Body of pancreas (tissue), 4 donors: ENCODE measurements at regions not wholly inside any gene's neighbourhood (a gene's known extent, or its start where the extent isn't known, plus 50 kb on each side); places are given as distances from the start of the nearest gene placed in this dataset.

ENCODE experiments used
- CTCF ChIP-seq, 7 experiments: fragments of 450-650 bp in 4 of 7; fragments of 200-600 bp in 3 of 7; sonication (generic) in 3 of 7; IDR thresholded peaks; one replicate each; pipeline ENCODE4 v1.5.1; 2016 to 2019; ENCODE audit warnings: antibody characterized with exemption in 7 of 7
- POLR2A ChIP-seq, 3 donors: fragments of 450-650 bp; IDR thresholded peaks; one replicate each; pipeline ENCODE4 v1.6.1; 2016; ENCODE audit warnings: antibody characterized with exemption in 3 of 3, mild to moderate bottlenecking in 2 of 3

GRCh38 chr6:159469443-159469842, 223.6 kb downstream of the SOD2 start:
- no peak for TF ChIP-seq CTCF (IDR thresholded peaks at IDR 0.05)
- no peak for TF ChIP-seq POLR2A (IDR thresholded peaks at IDR 0.05)
